GM23248 (cell line): ENCODE measurements at regions not wholly inside any gene's neighbourhood (a gene's known extent, or its start where the extent isn't known, plus 50 kb on each side); places are given as distances from the start of the nearest gene placed in this dataset.
A peak's percentile ranks its signal among the peaks of the same experiment; 100 is the strongest.

ENCODE experiments used
- DNase-seq: peaks from one replicate; pipeline ENCODE4 v3.0.0-alpha.2; 2015
- H2AFZ ChIP-seq: fragments of 200-600 bp; sonication (generic); 2 replicates; pipeline ENCODE4 v1.6.1; 2016; ENCODE audit warnings: antibody characterized with exemption
- H3F3A ChIP-seq: fragments of 200-600 bp; sonication (generic); 2 replicates; pipeline ENCODE4 v1.6.1; 2016; ENCODE audit warnings: mild to moderate bottlenecking, antibody characterized with exemption, mixed run types; ENCODE audit not compliant: insufficient read depth
- H3K27ac ChIP-seq: fragments of 200-600 bp; sonication (generic); 2 replicates; pipeline ENCODE4 v1.5.1; 2016; ENCODE audit warnings: mild to moderate bottlenecking
- H3K27me3 ChIP-seq: fragments of 200-600 bp; sonication (generic); replicated peaks from 2 replicates; pipeline ENCODE4 v1.6.1; 2016; ENCODE audit warnings: mild to moderate bottlenecking; ENCODE audit not compliant: insufficient read depth
- H3K36me3 ChIP-seq: fragments of 200-600 bp; sonication (generic); 2 replicates; pipeline ENCODE4 v1.6.1; 2016; ENCODE audit warnings: low read depth, mild to moderate bottlenecking
- H3K4me1 ChIP-seq: fragments of 200-600 bp; sonication (generic); 2 replicates; pipeline ENCODE4 v1.6.1; 2016; ENCODE audit warnings: mild to moderate bottlenecking; ENCODE audit not compliant: insufficient read depth
- H3K4me2 ChIP-seq: fragments of 200-600 bp; sonication (generic); one replicate; pipeline ENCODE4 v1.6.1; 2016; ENCODE audit warnings: mild to moderate bottlenecking; ENCODE audit not compliant: unreplicated experiment
- H3K4me3 ChIP-seq: fragments of 200-600 bp; sonication (generic); 2 replicates; pipeline ENCODE4 v1.5.1; 2016; ENCODE audit warnings: mild to moderate bottlenecking
- H3K79me2 ChIP-seq: fragments of 200-600 bp; sonication (generic); 2 replicates; pipeline ENCODE4 v1.6.1; 2016; ENCODE audit warnings: mild to moderate bottlenecking; ENCODE audit not compliant: insufficient read depth
- H3K9ac ChIP-seq: fragments of 200-600 bp; sonication (generic); 2 replicates; pipeline ENCODE4 v1.6.1; 2016; ENCODE audit warnings: mild to moderate bottlenecking
- H3K9me2 ChIP-seq: fragments of 200-600 bp; sonication (generic); 2 replicates; pipeline ENCODE4 v1.6.1; 2016; ENCODE audit warnings: mixed run types, mild to moderate bottlenecking, moderate library complexity; ENCODE audit not compliant: insufficient read depth
- H3K9me3 ChIP-seq: fragments of 200-600 bp; sonication (generic); one replicate; pipeline ENCODE4 v1.6.1; 2017; ENCODE audit warnings: low read depth
- H4K20me1 ChIP-seq: fragments of 200-600 bp; sonication (generic); 2 replicates; pipeline ENCODE4 v1.6.0; 2016; ENCODE audit not compliant: insufficient read depth
- EZH2 ChIP-seq: fragments of 200-600 bp; sonication (generic); IDR thresholded peaks from 2 replicates; pipeline ENCODE4 v1.6.1; 2018; ENCODE audit warnings: antibody characterized with exemption, mild to moderate bottlenecking; ENCODE audit not compliant: insufficient read depth, poor library complexity, severe bottlenecking
- EZH2phosphoT487 ChIP-seq: fragments of 200-600 bp; sonication (generic); IDR thresholded peaks from 2 replicates; pipeline ENCODE4 v1.6.1; 2018; ENCODE audit warnings: antibody characterized with exemption, moderate library complexity, mild to moderate bottlenecking, low read depth; ENCODE audit not compliant: insufficient read depth
- WGBS, 2 experiments: methylation state at CpG; one replicate each; pipeline ENCODE4 v1.1.6; 2015 to 2017; ENCODE audit warnings: low lambda C conversion rate in 2 of 2, low coverage in 1 of 2; ENCODE audit errors: missing lambda C conversion rate in 2 of 2; 5-methylcytosine and 5-hydroxymethylcytosine counted together
- in situ Hi-C: fragments of 300-500 bp; cut with MboI; formaldehyde crosslinking; loops from 2 replicates; pipeline ENCODE4 v1.15.0; 2020

- in situ Hi-C loops, result no loop called here
- Histone ChIP-seq H3K27ac (no peak overlapping the region), H3K36me3 (no peaks in the 10 kb centered on the region), H3K27me3 (no peaks in the 10 kb centered on the region; the same call in 1 of the 2 replicates), H2AFZ (no peak overlapping the region), H3K4me2 (no peak overlapping the region), H3K4me3 (no peak overlapping the region), H3K9me3 (no peaks in the 10 kb centered on the region), H3K9ac (no peak overlapping the region), H3K79me2 (no peaks in the 10 kb centered on the region), H3K9me2 (no peaks in the 10 kb centered on the region), H4K20me1 (no peaks in the 10 kb centered on the region), H3F3A (no peaks in the 10 kb centered on the region), H3K4me1 (0 out of 2 replicates have a peak, but pooled peaks cover 5% of the 10 kb centered on the region)
- DNase-seq, result no peak
- TF ChIP-seq EZH2 (no peak), EZH2phosphoT487 (no peak)
- 97 to 99% methylated on average over 7 of the region's 7 CpGs for WGBS, 2 experiments
These were observed 162.9 kb upstream of the TLE3 start for GRCh38 chr15:70260580-70260979.

- Histone ChIP-seq H3K9me3 (no peaks in the 10 kb centered on the region), H3K9me2 (no peaks in the 10 kb centered on the region), H4K20me1 (no peaks in the 10 kb centered on the region), H3K36me3 (no peaks in the 10 kb centered on the region), H2AFZ (no peak overlapping the region), H3F3A (no peaks in the 10 kb centered on the region), H3K4me1 (0 out of 2 replicates have a peak, but pooled peaks cover 5% of the 10 kb centered on the region), H3K4me3 (no peak overlapping the region), H3K27ac (no peak overlapping the region), H3K27me3 (no peaks in the 10 kb centered on the region; the same call in 1 of the 2 replicates), H3K9ac (no peak overlapping the region), H3K79me2 (no peaks in the 10 kb centered on the region), H3K4me2 (no peak overlapping the region)
- no peak for DNase-seq
- in situ Hi-C loops, result no loop called here
- WGBS, 2 experiments, result 95% methylated on average over 9 of the region's 9 CpGs
- TF ChIP-seq EZH2 (no peak), EZH2phosphoT487 (no peak)
These were observed 162.2 kb upstream of the TLE3 start for GRCh38 chr15:70259640-70260508.

- no peak overlapping the region for H3K27ac ChIP-seq
- in situ Hi-C loops, result no loop called here
- DNase-seq, result peak; percentile 62
- TF ChIP-seq EZH2 (no peak), EZH2phosphoT487 (no peak)
- no peak overlapping the region for H3K4me3 ChIP-seq
- 68 to 72% methylated on average over 11 of the region's 11 CpGs for WGBS, 2 experiments
- H3K79me2 ChIP-seq, result no peaks in the 10 kb centered on the region
- no peaks in the 10 kb centered on the region for H3K9me2 ChIP-seq
- no peaks in the 10 kb centered on the region for H3K36me3 ChIP-seq
- no peaks in the 10 kb centered on the region for H3F3A ChIP-seq
- no peaks in the 10 kb centered on the region for H4K20me1 ChIP-seq
- H3K9me3 ChIP-seq, result no peaks in the 10 kb centered on the region
- H3K27me3 ChIP-seq, result no peaks in the 10 kb centered on the region; the same call in 1 of the 2 replicates
- no peak overlapping the region for H2AFZ ChIP-seq
- no peak overlapping the region for H3K9ac ChIP-seq
- 0 out of 2 replicates have a peak, but pooled peaks cover 5% of the 10 kb centered on the region for H3K4me1 ChIP-seq
- no peak overlapping the region for H3K4me2 ChIP-seq
These were observed 161.3 kb upstream of the TLE3 start for GRCh38 chr15:70259028-70259424.

- in situ Hi-C loops, result no loop called here
- H3F3A ChIP-seq, result no peaks in the 10 kb centered on the region
- H3K79me2 ChIP-seq, result no peaks in the 10 kb centered on the region
- no peak overlapping the region for H3K4me2 ChIP-seq
- H3K4me1 ChIP-seq, result 0 out of 2 replicates have a peak, but pooled peaks cover 5% of the 10 kb centered on the region
- H2AFZ ChIP-seq, result no peak overlapping the region
- no peaks in the 10 kb centered on the region for H3K9me2 ChIP-seq
- WGBS, 2 experiments, result 62 to 64% methylated on average over 15 to 17 of the region's 17 CpGs
- H4K20me1 ChIP-seq, result no peaks in the 10 kb centered on the region
- H3K27ac ChIP-seq, result no peak overlapping the region
- H3K27me3 ChIP-seq, result no peaks in the 10 kb centered on the region; the same call in 1 of the 2 replicates
- no peak overlapping the region for H3K4me3 ChIP-seq
- no peak overlapping the region for H3K9ac ChIP-seq
- H3K36me3 ChIP-seq, result no peaks in the 10 kb centered on the region
- no peaks in the 10 kb centered on the region for H3K9me3 ChIP-seq
- DNase-seq, result peak; percentile 46
- TF ChIP-seq EZH2 (no peak), EZH2phosphoT487 (no peak)
These were observed 160.8 kb upstream of the TLE3 start for GRCh38 chr15:70258369-70259027.
